HG03342 (cell line): ENCODE measurements at regions not wholly inside any gene's neighbourhood (a gene's known extent, or its start where the extent isn't known, plus 50 kb on each side); places are given as distances from the start of the nearest gene placed in this dataset.
"Not testable (repeated sequence)": the region's sequence is repeated elsewhere in the genome, so short reads cannot be mapped to it uniquely, and the experiment has no call there.

Experiments used
- ATAC-seq: cut with Tn5 transposase; IDR thresholded peaks from one replicate; pipeline ENCODE4 v1.9.1; 2021; ENCODE audit warnings: mild to moderate bottlenecking, moderate library complexity; ENCODE audit not compliant: unreplicated experiment

DNA sequence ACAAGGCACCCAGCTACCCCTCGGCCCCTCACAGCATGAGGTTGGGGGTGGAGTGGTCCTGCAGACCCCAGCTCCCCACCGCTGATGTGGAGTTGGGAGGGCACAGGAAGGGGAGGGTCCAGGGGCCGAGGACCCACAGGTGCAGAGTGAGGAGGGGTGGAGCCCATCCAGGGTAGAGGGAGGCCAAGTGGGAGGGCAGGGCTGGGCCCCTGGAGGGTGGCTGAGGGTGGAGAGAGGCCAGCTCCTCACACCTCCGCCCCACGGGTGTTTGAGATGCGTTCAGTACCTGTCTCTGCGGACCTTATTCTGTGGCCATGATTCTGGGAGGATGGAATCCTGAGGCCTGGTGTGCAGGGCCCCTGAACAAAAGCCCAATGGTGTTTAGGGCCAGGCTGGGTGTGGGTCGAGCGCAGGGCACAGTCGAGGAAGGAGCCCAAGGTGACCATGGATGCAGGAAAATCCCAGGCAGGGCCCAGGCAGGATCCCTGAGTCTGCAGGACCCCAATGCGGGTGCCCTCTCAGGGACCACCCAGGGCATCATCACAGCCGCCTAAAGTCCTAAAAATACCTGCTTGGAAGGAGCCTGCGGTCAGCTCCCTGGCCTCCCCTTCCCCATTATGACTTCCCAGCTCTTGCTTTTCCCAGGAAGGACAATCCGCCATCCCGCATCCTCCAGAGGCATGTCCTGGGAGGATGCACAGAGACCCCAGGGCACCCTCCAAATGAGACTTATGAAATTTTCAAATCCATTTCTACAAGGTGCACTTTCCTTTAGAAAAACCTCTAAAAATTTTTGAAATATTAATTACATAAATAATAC is 377.1 kb upstream of the SFSWAP start:
- no peak for ATAC-seq

DNA sequence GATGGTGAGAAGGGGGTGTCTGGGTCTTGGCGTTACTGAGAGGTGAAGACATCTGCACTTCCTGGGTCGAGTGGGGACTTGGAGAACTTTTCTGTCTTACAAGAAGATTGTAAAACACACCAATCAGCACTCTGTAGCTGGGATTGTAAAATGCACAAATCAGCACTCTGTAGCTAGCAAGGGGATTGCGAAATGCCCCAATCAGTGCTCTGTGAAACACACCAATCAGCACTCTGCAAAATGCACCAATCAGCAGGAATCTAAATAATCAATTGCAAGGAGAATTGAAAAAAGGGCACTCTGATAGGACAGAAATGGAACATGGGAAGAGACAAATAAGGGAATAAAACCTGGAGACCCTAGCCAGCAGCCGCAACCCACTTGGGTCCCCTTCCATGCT is 376.1 kb upstream of the SFSWAP start:
- ATAC-seq = no peak

DNA sequence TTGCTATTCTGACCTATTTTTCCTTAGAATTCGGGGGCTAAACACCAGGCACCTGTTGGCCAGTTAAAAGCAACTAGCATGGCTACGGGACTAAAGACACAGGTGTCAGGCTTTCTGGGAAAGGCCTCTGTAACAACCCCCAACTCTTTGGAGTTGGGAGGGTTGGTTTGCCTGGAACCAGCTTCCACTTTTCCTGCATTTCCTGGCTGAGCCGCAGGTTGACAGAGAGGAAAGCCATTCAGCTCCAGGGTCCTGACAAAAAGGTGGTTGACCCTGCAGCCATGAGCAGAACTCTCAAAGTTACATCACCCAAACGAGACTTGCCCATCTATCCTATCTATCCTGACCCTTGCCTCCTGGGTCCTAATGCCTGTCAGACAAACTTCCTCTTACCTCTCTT is 375.4 kb upstream of the SFSWAP start:
- ATAC-seq = no peak

DNA sequence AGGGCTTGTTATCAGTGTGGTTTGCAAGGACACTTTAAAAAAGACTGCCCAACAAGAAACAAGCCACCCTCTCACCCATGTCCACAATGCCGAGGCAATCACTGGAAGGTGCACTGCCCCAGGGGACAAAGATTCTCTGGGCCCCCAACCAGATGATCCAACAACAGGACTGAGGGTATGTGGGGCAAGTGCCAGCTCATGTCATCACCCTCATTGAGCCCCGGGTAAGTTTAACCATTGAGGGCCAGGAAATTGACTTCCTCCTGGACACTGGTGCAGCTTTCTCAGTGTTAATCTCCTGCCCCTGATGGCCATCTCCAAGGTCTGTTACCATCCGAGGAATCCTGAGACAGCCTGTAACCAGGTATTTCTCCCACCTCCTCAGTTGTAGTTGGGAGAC is 373.0 kb upstream of the SFSWAP start:
- ATAC-seq = not testable (repeated sequence)

DNA sequence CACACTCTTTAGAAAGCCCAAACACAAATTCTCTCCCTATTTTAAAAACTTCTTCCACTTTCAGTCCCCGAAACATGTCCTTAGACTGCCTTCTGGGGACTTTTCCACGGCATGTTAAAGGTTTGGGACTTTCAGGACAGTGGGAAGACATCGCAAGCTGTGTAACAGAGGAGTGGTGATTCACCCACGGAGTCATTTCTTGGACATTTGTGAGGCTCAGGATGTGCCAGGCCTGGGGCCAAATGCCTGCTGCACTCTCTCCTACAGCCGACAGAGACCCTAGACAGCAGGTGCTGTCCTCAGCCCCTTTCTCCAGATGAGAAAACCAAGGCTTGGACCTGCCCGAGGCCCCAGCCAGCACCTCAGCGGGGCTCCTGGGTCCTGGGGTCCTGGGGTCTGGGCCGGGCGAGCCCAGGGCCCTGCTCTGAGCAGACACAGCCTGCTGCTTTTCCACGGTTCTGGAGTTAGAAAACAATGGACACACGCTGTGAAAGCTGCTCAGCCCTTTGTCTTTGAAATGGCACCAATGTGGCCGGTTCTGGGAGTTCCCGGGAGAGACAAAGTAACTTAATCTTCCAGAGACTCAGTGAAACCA is 370.2 kb upstream of the SFSWAP start:
- ATAC-seq = no peak

DNA sequence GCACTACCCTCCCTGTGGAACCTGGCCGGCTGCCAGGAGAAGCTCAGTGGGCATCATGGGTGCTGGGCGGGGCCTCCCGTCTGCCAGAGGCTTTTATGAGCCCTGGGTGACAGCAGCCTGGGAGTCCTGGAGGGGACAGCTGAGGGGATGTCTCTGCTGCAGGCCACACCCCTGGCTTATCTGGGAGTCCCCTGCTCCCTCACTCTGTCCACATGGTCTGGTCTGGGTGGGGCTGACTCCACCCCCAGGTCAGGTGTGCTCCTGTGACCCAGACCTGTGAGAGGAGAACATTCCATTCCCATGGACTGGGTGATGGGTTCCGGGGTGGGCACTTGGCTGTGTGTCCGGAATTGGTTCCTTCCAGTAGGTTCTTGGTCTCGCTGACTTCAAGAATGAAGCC is 369.3 kb upstream of the SFSWAP start:
- ATAC-seq = not testable (repeated sequence)

DNA sequence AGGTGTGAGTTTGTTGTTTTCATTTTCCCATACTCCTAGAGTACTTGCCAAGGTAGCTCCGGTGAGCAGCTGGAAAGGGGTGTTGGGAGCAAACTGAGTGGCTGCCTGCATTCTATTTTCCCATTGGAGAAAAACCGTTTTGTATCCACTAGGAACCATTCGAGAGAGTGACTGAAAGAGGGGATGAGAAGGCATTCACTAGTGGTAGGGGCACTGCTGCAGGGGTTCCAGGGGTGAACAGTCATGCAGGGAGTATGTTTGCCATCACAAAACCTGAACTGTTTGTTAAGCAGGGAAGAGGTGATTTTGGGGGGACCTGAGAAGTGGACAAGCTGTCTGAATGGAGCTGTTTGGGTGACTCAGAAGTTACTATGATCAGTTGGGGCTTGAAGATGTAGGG is 367.5 kb upstream of the SFSWAP start:
- ATAC-seq = not testable (repeated sequence)

DNA sequence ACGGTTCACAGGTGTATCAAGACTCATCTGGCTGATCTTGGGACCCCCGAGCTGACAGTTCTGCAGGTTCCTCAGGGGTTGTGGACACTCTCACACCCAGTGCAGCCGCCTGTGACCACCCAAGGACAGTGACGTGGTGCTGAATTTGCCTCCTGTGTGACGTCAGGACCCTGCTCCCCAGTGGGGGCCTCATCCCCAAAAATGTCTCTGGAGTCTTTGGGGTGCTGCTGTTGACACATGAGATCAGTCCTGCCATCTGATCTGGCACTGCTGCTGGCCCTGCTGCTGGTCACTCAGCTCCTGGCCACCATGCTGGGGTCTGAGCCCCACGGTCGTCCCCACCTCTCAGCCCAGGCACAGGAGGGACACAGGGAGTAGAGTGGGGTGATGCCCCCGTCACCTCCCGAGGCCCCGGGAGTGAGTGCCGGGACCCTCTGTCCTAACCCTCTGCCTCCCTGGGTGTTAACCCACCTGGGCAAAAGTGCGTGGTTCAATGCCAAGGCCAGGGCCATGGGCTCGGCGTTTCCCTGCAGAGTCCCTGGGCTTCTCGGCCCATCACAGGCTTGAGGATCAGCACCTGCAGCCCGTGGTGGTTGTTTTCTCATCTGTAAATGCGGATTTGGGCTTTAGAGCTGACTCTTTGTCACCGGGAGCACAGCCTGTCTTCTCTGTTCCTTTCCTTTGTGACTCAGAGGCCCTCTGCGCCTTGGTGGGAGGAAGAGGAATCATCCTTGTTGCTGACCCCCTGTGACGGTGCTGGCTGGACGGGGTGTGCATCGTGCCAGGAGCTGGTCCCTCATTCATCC is 366.0 kb upstream of the SFSWAP start:
- ATAC-seq = not testable (repeated sequence)

DNA sequence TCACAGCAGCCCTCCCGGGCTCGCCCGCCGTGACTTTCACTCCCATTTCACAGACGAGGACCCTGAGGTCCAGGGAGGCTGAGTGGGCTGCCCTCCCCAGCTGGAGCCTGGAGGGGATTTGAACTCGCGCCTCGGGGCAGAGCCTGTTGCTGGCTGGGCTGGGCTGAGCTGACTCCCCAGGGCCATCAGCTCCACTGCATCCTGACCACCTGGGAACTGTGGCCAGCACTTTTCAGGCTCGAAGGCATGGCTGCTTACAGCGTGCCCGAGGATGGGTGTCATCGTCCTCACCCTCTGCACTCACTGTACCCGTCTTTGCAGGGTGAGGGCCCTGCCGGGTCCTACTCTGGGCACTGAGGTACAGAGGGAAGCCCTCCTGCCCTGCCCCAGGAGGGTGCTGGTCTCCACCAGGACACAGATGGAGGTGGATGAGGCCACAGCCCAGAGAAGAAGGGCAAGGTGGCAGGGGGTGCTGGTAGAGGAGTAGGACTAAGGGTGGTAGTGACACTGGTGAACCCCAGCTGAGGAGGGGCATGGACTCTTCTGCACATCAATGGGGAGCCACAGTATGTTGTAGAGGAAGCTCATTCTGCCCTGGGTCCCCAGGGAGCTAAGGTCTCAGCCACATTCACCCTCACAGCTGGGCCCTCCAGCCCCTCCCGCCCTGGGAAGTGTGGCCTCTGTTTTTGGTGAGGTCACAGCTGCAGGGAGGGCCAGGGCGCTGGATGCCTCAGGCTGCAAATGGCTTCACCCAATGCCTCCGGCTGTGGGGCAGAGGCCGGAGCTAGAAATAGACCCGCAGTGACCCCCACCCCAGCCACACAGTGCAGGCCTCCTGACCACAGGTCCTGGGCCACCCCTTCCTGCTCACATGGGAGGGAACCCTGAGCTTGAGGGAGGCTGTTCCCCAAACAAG is 365.1 kb upstream of the SFSWAP start:
- no peak for ATAC-seq

DNA sequence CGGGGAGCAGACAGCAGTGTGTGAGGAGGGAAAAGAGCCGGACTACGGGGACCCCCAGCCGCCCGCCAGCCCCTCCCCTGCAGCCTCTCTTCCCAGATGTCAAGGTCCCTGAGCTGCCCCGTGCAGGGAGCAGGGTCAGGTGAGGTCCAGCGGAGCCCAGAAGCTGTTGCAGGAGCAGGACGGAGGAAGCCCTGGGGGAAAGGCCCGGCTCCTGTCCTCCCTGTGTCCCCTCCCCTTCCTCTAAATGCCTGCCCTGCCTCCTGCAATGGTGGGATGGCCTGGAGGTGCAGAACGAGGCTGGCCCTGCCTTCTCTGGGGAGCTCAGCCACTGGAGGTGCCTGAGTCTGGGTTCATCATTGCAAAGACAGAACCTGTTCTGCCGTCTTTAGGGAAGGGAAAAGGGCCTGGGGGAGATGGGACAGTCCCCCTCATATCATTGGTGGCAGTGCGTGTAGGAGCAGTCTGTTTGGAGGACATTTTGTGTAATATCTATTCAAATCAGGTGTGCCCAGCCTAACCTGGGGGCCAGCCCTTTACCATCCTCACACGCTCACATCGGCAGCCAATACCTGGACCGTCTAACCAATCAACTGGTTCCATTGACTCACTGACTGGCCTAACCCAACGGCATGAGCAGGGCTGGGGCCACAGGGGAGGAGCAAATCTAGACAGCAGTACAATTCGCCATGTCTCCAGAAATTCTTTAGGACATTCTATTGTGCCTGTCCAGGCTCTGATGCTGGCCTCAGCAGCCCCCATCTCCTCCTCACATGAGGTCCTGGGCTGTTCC is 364.1 kb upstream of the SFSWAP start:
- ATAC-seq = no peak

DNA sequence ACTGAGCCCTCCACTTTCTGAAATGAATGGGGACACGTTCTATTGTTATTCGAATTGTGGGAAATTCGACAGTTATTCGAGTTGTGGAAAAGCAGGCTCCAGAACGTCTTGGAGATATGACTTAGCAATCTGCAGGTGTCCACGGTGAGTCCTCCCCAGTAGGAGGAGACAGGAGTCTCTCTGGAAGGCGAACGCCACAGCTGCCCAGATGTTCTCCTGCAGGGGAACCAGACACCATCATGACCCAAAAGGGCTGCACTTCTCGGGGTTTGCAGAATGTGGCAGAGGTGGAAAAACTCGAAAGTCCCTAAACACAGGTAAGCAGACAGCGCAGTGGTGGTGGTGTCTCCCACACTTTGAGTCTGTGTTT is 363.6 kb upstream of the SFSWAP start:
- no peak for ATAC-seq

DNA sequence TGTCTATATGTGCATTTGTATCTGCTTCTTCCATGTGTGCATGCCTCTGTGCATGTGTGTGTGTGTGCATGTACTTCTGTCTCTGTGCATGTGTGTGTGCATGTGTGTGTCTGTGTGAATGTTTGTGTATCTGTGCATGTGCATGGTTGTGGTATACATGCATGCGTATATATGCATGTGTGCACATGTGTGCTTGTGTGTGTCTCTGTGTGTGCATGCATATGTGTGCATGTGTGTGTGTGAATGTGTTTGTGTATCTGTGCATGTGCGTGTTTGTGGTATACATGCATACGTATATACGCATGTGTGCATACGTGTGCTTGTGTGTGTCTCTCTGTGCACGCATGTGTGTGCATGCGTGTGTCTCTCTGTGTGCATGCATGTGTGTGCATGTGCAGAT is 363.2 kb upstream of the SFSWAP start:
- no peak for ATAC-seq

DNA sequence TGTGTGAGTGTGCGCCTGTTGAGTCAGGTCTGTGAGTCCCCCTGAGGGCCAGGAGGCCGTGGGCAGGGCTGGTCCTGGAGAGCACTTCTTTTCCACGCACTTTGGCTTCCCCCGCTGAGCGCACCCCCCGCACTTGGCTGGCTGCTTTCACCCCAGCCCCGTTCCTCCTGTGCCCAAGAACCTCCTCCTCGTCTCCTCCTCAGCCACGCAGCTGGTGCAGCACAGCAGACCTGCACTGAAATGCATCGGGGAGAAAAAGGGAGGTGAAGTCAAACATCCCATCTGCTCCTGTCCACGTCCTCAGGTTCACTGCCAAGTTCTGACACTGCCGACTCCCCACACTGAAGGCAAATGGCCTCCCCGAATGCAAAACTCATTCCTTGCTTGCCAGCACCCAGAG is 362.7 kb upstream of the SFSWAP start:
- ATAC-seq = no peak

DNA sequence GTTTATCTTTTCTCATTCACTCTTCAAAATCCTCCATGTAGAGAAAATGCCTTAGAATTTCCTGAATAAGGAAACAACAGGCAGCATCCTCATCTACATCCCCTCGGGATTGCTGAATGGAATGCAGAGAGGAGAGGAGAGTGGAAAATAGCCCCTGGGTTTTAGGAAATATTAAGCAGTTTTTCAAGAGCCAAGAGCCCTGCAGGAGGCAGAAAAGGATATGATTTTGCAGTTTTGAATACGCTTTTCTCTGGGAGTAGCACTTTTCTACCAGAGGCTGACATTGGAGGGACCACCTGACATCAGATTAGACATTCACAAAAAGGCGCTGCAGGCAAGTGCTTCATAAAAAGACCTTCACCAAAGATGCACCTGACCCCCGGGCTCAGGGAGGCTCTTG is 362.2 kb upstream of the SFSWAP start:
- no peak for ATAC-seq

DNA sequence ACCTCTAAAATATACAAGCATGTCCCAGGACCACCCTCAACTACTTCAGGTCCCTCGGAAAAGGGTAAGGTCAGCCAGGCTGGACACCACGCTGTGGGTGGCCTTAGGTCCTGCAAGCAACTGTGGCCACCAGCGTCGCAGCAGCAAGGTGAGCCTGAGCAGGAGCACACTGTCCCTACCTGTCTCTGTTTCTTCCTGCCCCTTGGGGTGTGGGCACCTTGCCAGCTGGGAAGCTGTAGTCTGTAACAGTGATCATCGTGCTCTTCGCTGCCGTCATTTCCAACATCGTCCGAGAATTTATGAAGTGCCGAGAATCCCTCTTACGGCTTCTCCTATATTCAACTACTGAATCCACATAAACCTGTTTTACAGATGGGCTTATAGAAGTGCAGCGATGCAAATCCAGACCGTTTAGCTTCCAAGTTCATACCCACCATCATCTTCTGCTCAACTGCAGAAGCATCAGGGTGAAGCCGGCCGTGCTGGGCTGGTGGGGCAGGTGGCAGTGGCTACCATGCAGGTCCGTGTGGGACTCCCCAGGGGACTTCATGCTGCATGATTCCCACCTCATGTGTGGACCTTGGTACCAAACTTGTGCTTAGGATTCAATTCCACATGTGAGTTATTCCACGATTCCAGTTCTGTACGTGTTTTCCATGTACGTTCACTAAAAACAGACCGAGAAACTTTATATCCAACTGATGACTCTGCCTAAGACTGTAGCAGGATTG is 361.3 kb upstream of the SFSWAP start:
- no peak for ATAC-seq

DNA sequence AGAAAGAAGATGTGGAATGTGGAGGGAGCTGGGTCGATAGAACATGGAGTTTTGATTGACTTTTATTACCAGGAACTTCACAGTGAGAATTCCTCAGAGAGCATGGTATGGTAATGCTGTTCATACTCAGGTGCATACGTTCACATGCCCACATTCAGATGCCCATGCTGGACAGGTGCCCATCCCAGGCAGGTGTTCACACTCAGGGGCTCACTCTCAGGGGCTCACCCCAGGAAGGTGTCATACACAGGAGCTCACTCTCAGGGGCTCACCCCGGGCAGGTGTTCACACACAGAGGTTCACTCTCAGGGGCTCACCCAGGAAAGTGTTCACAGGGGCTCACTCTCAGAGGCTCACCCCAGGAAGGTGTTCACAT is 360.0 kb upstream of the SFSWAP start:
- no peak for ATAC-seq

DNA sequence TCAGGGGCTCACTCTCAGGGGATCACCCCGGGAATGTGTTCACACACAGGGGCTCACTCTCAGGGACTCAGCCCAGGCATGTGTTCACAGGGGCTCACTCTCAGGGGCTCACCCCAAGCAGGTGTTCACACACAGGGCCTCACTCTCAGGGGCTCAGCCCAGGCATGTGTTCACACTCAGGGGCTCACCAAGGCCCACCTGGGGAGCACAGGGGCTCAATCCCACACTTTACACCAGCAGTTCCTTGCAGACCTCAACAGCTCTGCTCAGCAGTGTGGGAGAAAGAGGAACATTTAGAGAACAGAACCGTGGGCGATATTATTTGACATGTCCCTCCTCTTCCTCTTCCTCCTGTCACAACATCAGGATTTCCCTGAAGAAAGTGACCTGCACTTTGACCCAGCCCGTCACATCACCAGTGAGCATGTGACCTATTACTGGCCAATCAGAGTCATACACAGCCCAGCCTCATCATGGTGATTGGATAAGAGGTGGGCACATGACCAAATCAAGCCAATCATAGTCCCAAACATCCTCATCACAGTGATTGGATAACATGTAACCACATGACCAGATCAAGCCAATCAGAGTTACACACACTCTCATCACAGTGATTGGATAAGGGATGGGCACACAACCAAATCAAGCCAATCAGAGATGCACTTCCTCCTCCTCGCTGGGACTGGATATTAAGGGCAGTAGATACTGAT is 359.4 kb upstream of the SFSWAP start:
- no peak for ATAC-seq

DNA sequence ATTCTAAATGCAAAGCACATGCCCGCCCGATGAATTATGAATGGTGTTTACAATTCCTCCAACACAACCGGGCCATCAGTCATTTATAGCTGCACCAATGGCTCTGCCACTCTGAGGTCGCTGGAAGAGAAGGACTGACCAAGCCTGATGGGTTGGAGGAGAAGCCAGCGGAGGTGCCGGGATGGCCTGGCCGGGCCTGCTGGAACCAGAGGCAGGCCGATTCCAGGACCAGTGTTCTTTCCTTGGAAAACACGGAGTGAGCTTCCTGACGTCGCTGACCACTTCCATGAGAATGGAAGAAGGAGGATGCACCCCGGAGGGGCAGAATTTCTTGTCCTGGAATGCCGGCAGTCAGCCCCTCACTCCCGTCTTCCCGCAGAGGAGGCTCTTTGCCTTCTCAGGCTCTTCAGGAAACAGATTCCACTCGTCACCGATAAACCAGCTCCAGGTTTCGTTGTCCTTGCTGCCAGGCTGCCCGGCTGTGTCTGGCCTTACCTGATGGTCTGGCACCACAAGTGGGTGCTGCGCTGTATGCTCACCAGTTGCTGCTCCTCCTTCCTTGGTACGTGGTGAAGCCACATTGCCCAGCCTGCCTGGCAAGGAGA is 358.5 kb upstream of the SFSWAP start:
- no peak for ATAC-seq
